GM19455 (cell line): ENCODE measurements at regions not wholly inside any gene's neighbourhood (a gene's known extent, or its start where the extent isn't known, plus 50 kb on each side); places are given as distances from the start of the nearest gene placed in this dataset.

Source experiments
- ATAC-seq: cut with Tn5 transposase; IDR thresholded peaks from one replicate; pipeline ENCODE4 v1.9.1; 2021; ENCODE audit not compliant: unreplicated experiment

- ATAC-seq, result no peak
Observed at GRCh38 chr13:78997902-78998629, 339.1 kb upstream of the OBI1 start.

GRCh38 chr13:78993792-78994191 lies 334.8 kb upstream of the OBI1 start:
- no peak for ATAC-seq

- no peak for ATAC-seq
Observed at GRCh38 chr13:78981913-78982312, 323.0 kb upstream of the OBI1 start.

- ATAC-seq, result no peak
Observed at GRCh38 chr13:78979349-78979748, 320.4 kb upstream of the OBI1 start.

GRCh38 chr13:78978381-78978998 lies 319.5 kb upstream of the OBI1 start:
- peak; percentile 96 for ATAC-seq

GRCh38 chr13:78977311-78977710 lies 318.4 kb upstream of the OBI1 start:
- no peak for ATAC-seq

GRCh38 chr13:78976696-78977095 lies 317.7 kb upstream of the OBI1 start:
- no peak for ATAC-seq

- no peak for ATAC-seq
Observed at GRCh38 chr13:78972561-78972960, 313.6 kb upstream of the OBI1 start.

GRCh38 chr13:78971355-78972025 lies 312.5 kb upstream of the OBI1 start:
- no peak for ATAC-seq

- no peak for ATAC-seq
Observed at GRCh38 chr13:78960881-78961280, 301.9 kb upstream of the OBI1 start.

- ATAC-seq, result no peak
Observed at GRCh38 chr13:78958006-78958405, 299.1 kb upstream of the OBI1 start.

GRCh38 chr13:78940455-78941130 lies 281.6 kb upstream of the OBI1 start:
- no peak for ATAC-seq

GRCh38 chr13:78934336-78934735 lies 275.4 kb upstream of the OBI1 start:
- ATAC-seq, result no peak

GRCh38 chr13:78915015-78915414 lies 256.1 kb upstream of the OBI1 start:
- no peak for ATAC-seq

- ATAC-seq, result no peak
Observed at GRCh38 chr13:78913656-78914055, 254.7 kb upstream of the OBI1 start.

- no peak for ATAC-seq
Observed at GRCh38 chr13:78910147-78910546, 251.2 kb upstream of the OBI1 start.

GRCh38 chr13:78909276-78909675 lies 250.3 kb upstream of the OBI1 start:
- ATAC-seq, result no peak

GRCh38 chr13:78907006-78907405 lies 248.1 kb upstream of the OBI1 start:
- no peak for ATAC-seq

GRCh38 chr13:78897200-78897599 lies 238.2 kb upstream of the OBI1 start:
- no peak for ATAC-seq

- ATAC-seq, result no peak
Observed at GRCh38 chr13:78884571-78884970, 225.6 kb upstream of the OBI1 start.

- no peak for ATAC-seq
Observed at GRCh38 chr13:78881751-78882150, 222.8 kb upstream of the OBI1 start.

GRCh38 chr13:78881054-78881453 lies 222.1 kb upstream of the OBI1 start:
- ATAC-seq, result no peak
